ENCODE measurements at regions not wholly inside any gene's neighbourhood (a gene's known extent, or its start where the extent isn't known, plus 50 kb on each side); places are given as distances from the start of the nearest gene placed in this dataset.

DNA sequence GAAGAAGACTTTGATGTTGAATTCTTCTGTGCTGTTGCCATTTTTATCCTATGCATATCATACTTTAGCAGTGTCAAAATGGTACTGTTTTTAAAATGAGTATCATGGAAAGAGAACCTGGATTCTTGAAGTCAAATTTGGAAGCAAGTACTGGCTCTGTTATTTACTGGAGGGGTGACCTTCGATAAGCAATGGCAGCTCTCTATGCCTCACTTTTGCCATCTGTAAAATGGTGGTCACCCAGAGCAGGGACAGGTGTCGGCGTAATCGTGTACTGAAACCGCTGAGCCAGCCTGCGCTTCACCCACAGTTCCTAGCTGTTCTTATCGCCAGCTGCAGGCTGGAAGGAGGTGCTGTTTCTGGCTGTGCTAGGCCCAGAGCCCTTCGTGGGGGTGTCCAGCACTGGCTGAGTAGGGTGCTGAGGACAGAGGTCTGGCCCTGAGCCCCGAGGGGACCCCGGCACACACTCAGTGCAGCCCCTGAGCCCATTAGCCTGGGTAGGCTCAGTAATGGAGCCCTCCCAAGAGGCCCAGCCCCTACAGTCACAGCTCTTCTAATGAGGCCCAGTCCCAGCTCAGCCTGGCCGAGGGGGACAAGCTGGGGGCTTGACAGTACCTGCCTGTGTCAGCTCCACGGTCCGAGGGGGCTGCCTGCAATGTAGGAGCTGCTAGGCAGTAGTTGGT, 183.5 kb downstream of the PHETA1 start:
- TF ChIP-seq CTBP1 (IDR thresholded peaks at IDR 0.05; ENCODE audit: borderline replicate concordance) (no peak), FOXM1 (IDR thresholded peaks at IDR 0.05; ENCODE audit: borderline replicate concordance) (no peak), SP1 (IDR thresholded peaks at IDR 0.05) (no peak), NFRKB (IDR thresholded peaks at IDR 0.05) (no peak), ZNF384 (IDR thresholded peaks at IDR 0.05) (no peak), ARNT (IDR thresholded peaks at IDR 0.05) (no peak), BHLHE40 (IDR thresholded peaks at IDR 0.05; ENCODE audit: borderline replicate concordance) (no peak), TARDBP (IDR thresholded peaks at IDR 0.05) (no peak), HDGF (IDR thresholded peaks at IDR 0.05; ENCODE audit: borderline replicate concordance) (no peak), LEF1 (IDR thresholded peaks at IDR 0.05; ENCODE audit: borderline replicate concordance) (no peak), FOXK2 (IDR thresholded peaks at IDR 0.05) (no peak)
- TF ChIP-seq, protein P1, sequence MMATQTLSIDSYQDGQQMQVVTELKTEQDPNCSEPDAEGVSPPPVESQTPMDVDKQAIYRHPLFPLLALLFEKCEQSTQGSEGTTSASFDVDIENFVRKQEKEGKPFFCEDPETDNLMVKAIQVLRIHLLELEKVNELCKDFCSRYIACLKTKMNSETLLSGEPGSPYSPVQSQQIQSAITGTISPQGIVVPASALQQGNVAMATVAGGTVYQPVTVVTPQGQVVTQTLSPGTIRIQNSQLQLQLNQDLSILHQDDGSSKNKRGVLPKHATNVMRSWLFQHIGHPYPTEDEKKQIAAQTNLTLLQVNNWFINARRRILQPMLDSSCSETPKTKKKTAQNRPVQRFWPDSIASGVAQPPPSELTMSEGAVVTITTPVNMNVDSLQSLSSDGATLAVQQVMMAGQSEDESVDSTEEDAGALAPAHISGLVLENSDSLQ (IDR thresholded peaks at IDR 0.05) = no peak
- ChIA-PET POLR2A (no interaction called here), CTCF (no interaction called here)
- DNase-seq (ENCODE audit: extremely low spot score) = no peak

DNA sequence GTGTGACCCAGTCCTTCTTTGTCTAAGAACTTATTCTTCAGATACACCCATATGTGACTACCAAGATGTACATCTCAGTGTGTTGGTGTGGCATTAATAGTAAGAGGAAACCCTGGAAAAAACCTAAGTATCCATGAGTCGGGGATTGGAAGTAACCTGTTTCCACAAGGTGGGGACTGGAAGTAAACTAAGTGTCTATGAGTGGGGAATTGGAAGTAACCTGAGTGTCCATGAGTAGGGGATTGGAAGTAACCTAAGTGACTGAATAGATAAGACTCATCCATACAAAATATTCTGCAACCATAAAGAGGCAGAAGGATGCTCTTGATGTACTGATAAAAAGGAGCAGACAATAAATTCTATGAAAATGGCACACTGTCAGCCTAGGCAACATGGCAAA, 184.7 kb downstream of the PHETA1 start:
- ChIA-PET POLR2A (no interaction called here), CTCF (no interaction called here)
- no peak for DNase-seq (ENCODE audit: extremely low spot score)
- TF ChIP-seq ZNF384 (IDR thresholded peaks at IDR 0.05) = no peak
- TF ChIP-seq, protein P1 (IDR thresholded peaks at IDR 0.05) = no peak
- TF ChIP-seq FOXM1 (IDR thresholded peaks at IDR 0.05; ENCODE audit: borderline replicate concordance) = no peak
- TF ChIP-seq ELF4 (IDR thresholded peaks at IDR 0.05) = no peak
- TF ChIP-seq FOXK2 (IDR thresholded peaks at IDR 0.05) = no peak
- no peak for TF ChIP-seq NFRKB (IDR thresholded peaks at IDR 0.05)
- TF ChIP-seq L3MBTL2 (conservative IDR thresholded peaks at IDR 0.05) = no peak
- no peak for TF ChIP-seq CTBP1 (IDR thresholded peaks at IDR 0.05; ENCODE audit: borderline replicate concordance)
- TF ChIP-seq TARDBP (IDR thresholded peaks at IDR 0.05) = no peak
- TF ChIP-seq LEF1 (IDR thresholded peaks at IDR 0.05; ENCODE audit: borderline replicate concordance) = no peak
- no peak for TF ChIP-seq SP1 (IDR thresholded peaks at IDR 0.05)
- no peak for TF ChIP-seq SUZ12 (IDR thresholded peaks at IDR 0.05)
- TF ChIP-seq FOXA1 (IDR thresholded peaks at IDR 0.05) = no peak
- no peak for TF ChIP-seq BHLHE40 (IDR thresholded peaks at IDR 0.05; ENCODE audit: borderline replicate concordance)
- TF ChIP-seq ARNT (IDR thresholded peaks at IDR 0.05) = no peak

- ChIA-PET CTCF (no interaction called here), POLR2A (no interaction called here)
- no peak for TF ChIP-seq HDGF (IDR thresholded peaks at IDR 0.05; ENCODE audit: borderline replicate concordance)
- no peak for TF ChIP-seq FOXM1 (IDR thresholded peaks at IDR 0.05; ENCODE audit: borderline replicate concordance)
- DNase-seq (ENCODE audit: extremely low spot score) = no peak
These were observed 185.8 kb downstream of the PHETA1 start for GRCh38 chr12:111183094-111183493.

DNA sequence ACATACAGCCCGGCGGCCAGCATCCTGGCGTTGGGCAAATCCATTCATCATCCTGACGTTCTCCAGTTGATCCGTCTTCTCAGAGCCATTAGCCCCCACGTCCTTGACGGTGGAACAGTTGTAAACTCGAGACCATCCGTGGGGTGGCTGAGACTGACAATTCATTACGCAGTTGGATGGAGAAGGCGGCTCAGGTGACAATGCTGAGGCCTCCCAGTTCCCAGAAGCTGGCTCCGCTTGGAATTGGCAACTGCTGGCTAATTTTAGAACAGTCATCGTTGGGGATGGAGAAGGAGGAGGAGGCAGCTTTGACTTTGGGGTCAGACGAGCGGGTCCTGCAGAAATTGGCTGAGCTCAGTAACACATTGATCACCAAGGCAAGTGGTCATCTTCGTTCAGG, 186.5 kb downstream of the PHETA1 start:
- ChIA-PET POLR2A (no interaction called here), CTCF (no interaction called here)
- no peak for TF ChIP-seq ARNT (IDR thresholded peaks at IDR 0.05)
- TF ChIP-seq FOXA1 (IDR thresholded peaks at IDR 0.05) = no peak
- TF ChIP-seq CTBP1 (IDR thresholded peaks at IDR 0.05; ENCODE audit: borderline replicate concordance) = no peak
- TF ChIP-seq LEF1 (IDR thresholded peaks at IDR 0.05; ENCODE audit: borderline replicate concordance) = no peak
- TF ChIP-seq L3MBTL2 (conservative IDR thresholded peaks at IDR 0.05) = no peak
- no peak for TF ChIP-seq SP1 (IDR thresholded peaks at IDR 0.05)
- no peak for TF ChIP-seq ZNF384 (IDR thresholded peaks at IDR 0.05)
- TF ChIP-seq HDGF (IDR thresholded peaks at IDR 0.05; ENCODE audit: borderline replicate concordance) = no peak
- TF ChIP-seq NFRKB (IDR thresholded peaks at IDR 0.05) = no peak
- no peak for TF ChIP-seq BHLHE40 (IDR thresholded peaks at IDR 0.05; ENCODE audit: borderline replicate concordance)
- TF ChIP-seq, protein P1 (IDR thresholded peaks at IDR 0.05) = no peak
- DNase-seq (ENCODE audit: extremely low spot score) = no peak

DNA sequence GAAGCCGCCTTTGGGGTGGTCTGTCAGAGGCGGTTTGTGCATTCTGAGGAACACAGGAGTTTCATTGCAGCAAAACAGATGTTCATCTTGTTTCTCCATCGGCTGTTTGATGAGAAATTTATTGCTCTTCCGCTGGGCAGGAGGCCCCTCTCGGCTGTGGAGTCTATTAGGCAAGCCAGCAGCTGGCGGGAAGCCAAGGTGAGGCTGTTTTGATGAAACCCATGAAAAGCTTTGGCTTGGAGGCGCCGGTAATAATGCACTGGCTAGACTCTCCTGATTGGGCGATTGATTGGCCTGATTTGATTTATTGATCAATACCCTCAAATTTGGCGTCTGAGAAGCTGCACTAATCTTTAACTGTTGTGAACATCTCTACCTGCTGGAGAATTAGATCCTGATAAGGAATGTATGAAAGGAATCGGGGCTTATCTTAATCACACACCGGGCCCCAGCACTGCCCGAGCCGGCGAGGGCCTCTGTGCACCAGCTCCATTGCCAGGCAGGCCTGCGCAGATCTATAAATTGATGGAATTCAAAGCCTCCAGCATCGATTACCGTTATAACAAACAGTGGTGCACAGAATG, 187.7 kb downstream of the PHETA1 start:
- TF ChIP-seq CTBP1 (IDR thresholded peaks at IDR 0.05; ENCODE audit: borderline replicate concordance) = no peak
- POLR2A ChIA-PET = no interaction called here
- CTCF ChIA-PET = no interaction called here
- DNase-seq (ENCODE audit: extremely low spot score) = peak; percentile 69

DNA sequence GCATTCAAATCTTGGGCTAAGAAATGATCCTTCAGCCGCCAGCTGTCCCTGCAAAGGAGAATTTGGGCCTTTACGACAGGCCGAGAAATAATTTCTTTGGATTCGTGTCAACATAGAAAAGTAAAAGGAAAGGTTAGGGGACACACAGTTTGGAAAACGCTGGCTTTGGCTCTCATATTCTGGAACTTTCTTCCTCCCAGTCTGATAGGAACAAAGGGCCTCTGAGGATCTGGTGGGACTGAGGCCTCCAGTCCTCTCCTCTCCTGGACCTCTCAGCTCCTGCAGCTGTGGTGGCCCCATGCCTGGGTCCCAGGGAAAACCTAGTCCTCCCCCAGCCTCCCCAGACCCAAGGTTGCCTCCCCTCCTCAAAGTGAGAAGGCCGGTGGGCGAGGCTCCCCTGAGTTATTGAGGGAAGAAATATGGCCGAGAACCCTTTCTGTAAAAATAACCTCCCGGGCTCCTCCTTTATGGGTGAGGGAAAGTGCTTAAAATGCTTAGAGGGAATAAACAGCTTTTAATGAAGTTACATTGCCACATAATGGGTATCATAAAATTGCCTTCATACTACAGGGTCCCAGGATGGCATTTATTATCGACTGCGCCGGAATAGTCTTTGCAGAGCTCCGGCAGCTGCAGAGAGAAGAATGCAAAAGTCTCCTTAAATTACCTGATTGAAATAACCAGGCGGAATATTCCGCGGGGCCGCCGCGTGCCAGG, 188.3 kb downstream of the PHETA1 start:
- ChIA-PET POLR2A (no interaction called here), CTCF (no interaction called here)
- TF ChIP-seq ZNF384 (IDR thresholded peaks at IDR 0.05) (no peak), FOXM1 (IDR thresholded peaks at IDR 0.05; ENCODE audit: borderline replicate concordance) (no peak), NFRKB (IDR thresholded peaks at IDR 0.05) (no peak), HDGF (IDR thresholded peaks at IDR 0.05; ENCODE audit: borderline replicate concordance) (no peak), BHLHE40 (IDR thresholded peaks at IDR 0.05; ENCODE audit: borderline replicate concordance) (no peak), LEF1 (IDR thresholded peaks at IDR 0.05; ENCODE audit: borderline replicate concordance) (no peak), TARDBP (IDR thresholded peaks at IDR 0.05) (no peak), FOXA1 (IDR thresholded peaks at IDR 0.05) (no peak), SUZ12 (IDR thresholded peaks at IDR 0.05) (no peak), ARNT (IDR thresholded peaks at IDR 0.05) (no peak), ELF4 (IDR thresholded peaks at IDR 0.05) (no peak), SP1 (IDR thresholded peaks at IDR 0.05) (no peak), CTBP1 (IDR thresholded peaks at IDR 0.05; ENCODE audit: borderline replicate concordance) (no peak), L3MBTL2 (conservative IDR thresholded peaks at IDR 0.05) (no peak), FOXK2 (IDR thresholded peaks at IDR 0.05) (no peak)
- TF ChIP-seq, protein P1 (IDR thresholded peaks at IDR 0.05) = no peak
- no peak for DNase-seq (ENCODE audit: extremely low spot score)
